Activated B cell treated with CpG ODN at 0.5 μM for 24 hours (primary cell): ENCODE measurements at regions not wholly inside any gene's neighbourhood (a gene's known extent, or its start where the extent isn't known, plus 50 kb on each side); places are given as distances from the start of the nearest gene placed in this dataset.
"Not testable (repeated sequence)": the region's sequence is repeated elsewhere in the genome, so short reads cannot be mapped to it uniquely, and the experiment has no call there.

Source experiments
- ATAC-seq: fragments of 200-7000 bp; cut with Tn5 transposase; one replicate; pipeline ENCODE4 v1.10.0; 2021; ENCODE audit warnings: low read depth, mild to moderate bottlenecking, moderate library complexity
- CTCF ChIA-PET: fragments of 350-600 bp; sonication (Branson Sonifier 250); formaldehyde crosslinking; loops from one replicate; lab custom pipeline; 2021; ENCODE audit warnings: antibody characterized with exemption; lab: Charles Lee
- POLR2A ChIA-PET: fragments of 350-600 bp; sonication (Branson Sonifier 250); formaldehyde crosslinking; loops from one replicate; lab custom pipeline; 2021; ENCODE audit warnings: antibody characterized with exemption; lab: Charles Lee
- DNase-seq: peaks from one replicate; pipeline ENCODE4 v3.0.0; 2022
- H3K27ac Mint-ChIP-seq: one replicate; pipeline ENCODE4 v1.8.0; 2020; ENCODE audit warnings: mixed read lengths
- H3K27me3 Mint-ChIP-seq: one replicate; pipeline ENCODE4 v1.8.0; 2021; ENCODE audit warnings: mixed read lengths
- H3K36me3 Mint-ChIP-seq: one replicate; pipeline ENCODE4 v1.8.0; 2021; ENCODE audit warnings: low read depth, mixed read lengths
- H3K4me1 Mint-ChIP-seq: one replicate; pipeline ENCODE4 v1.8.0; 2021; ENCODE audit warnings: mixed read lengths
- H3K4me3 Mint-ChIP-seq: one replicate; pipeline ENCODE4 v1.8.0; 2020; ENCODE audit warnings: mild to moderate bottlenecking, mixed read lengths
- H3K9me3 Mint-ChIP-seq: one replicate; pipeline ENCODE4 v1.8.0; 2020; ENCODE audit warnings: mixed read lengths
- intact Hi-C: fragments of 100-400 bp; cut with micrococcal nuclease; formaldehyde crosslinking; loops from one replicate; pipeline ENCODE4 v1.15.1; 2024

DNA sequence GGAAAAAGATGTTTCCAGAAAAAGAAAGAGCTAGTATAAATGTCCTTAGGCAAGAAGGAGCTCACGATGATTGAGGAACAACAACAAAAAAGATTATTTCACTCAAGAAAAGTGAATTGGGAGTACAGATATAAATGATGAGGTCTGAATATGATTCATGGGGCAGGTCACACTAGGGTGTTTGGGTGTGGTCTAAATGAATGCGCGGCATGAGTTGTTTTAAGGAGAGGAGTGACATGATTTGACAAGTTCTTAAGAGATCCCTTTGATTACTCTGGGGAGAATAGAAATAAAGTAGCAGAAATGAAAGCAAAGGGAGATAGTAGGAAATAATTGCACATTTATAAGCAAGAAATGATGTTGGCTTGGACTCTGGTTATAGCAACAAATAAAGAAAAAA, 59.3 kb downstream of the NUTM2D start:
- H3K9me3 Mint-ChIP-seq, POLR2A ChIA-PET, H3K4me1 Mint-ChIP-seq, intact Hi-C loops, DNase-seq, H3K36me3 Mint-ChIP-seq, H3K4me3 Mint-ChIP-seq, CTCF ChIA-PET, H3K27me3 Mint-ChIP-seq, ATAC-seq, H3K27ac Mint-ChIP-seq: not testable (repeated sequence)

DNA sequence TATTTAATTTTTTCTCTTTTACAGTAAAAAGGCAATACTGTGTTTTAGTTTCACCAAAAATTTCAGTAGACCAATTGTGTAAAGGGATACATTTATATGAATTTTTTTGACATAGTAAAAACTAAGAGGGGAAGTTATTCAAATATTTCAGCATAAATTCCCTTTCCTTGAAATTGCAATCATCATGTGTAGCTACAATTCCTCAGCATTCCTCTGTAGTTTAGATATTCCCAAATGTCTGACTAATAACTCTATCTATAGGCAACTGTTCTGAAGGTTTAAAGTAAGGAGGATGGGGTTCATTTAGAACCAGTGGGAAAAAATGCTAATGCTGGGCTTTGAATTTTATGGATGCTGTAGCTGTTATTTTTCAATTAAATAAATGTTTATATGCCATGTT, 65.1 kb downstream of the NUTM2D start:
- H3K9me3 Mint-ChIP-seq, CTCF ChIA-PET, H3K4me1 Mint-ChIP-seq, intact Hi-C loops, DNase-seq, H3K27me3 Mint-ChIP-seq, POLR2A ChIA-PET, ATAC-seq, H3K4me3 Mint-ChIP-seq, H3K36me3 Mint-ChIP-seq, H3K27ac Mint-ChIP-seq: not testable (repeated sequence)

DNA sequence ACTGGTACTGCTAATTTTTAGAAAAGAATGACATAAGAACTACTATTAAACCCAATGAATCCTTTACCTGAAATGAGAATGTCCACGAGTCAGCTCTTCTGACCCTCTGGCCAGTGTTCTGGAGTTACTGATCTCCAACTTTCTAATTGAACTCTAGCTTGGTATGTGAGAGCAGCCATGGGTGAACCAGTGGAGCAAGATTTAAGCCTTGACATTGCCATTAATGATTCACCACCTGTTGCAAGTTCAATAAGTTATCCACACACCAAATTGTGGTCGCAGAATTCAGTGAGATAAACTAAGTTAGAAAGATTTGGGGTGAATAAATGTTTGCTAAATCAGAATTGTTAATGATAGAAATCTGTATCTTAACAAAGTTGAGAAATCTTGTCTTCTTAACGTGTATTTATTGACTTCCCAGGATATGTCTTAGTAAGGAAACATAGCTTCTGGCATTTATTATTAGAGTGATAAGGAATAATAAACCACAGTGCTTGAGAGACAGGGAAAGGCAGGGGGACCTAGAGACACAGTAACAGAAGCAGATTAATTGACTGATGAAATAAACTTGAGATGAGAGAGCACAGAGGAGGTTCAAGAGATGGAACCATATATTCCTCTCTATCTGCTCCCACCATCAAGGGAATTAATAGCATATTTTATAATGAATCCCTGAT, 67.3 kb downstream of the NUTM2D start:
- not testable (repeated sequence) for H3K4me1 Mint-ChIP-seq, ATAC-seq

DNA sequence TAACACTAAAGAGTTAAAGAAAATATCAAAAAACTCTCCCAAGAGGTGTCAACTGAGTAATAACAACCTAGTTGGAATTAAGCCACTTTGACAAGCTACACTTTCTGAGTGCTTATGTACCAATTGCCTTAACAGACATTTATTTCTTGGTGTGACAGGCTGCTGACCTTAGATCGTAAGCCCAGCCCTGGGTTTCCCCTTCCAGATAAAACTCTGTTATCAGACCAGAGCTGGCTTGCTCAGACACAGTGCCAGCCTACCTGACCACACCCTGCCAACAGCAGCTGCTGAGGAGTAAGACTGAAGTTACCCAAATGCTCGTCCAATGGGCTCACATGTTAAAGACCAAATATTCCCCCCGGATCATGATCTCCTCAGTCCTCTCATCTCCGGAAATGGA, 70.9 kb upstream of the MINPP1 start:
- CTCF ChIA-PET, H3K27me3 Mint-ChIP-seq, DNase-seq, H3K9me3 Mint-ChIP-seq, POLR2A ChIA-PET, H3K4me1 Mint-ChIP-seq, H3K36me3 Mint-ChIP-seq, intact Hi-C loops, H3K4me3 Mint-ChIP-seq, H3K27ac Mint-ChIP-seq, ATAC-seq: not testable (repeated sequence)

More for the DNA sequence above, 67.3 kb downstream of the NUTM2D start:
- DNase-seq, POLR2A ChIA-PET, H3K36me3 Mint-ChIP-seq, H3K4me3 Mint-ChIP-seq, intact Hi-C loops, H3K9me3 Mint-ChIP-seq, CTCF ChIA-PET, H3K27ac Mint-ChIP-seq, H3K27me3 Mint-ChIP-seq: not testable (repeated sequence)

DNA sequence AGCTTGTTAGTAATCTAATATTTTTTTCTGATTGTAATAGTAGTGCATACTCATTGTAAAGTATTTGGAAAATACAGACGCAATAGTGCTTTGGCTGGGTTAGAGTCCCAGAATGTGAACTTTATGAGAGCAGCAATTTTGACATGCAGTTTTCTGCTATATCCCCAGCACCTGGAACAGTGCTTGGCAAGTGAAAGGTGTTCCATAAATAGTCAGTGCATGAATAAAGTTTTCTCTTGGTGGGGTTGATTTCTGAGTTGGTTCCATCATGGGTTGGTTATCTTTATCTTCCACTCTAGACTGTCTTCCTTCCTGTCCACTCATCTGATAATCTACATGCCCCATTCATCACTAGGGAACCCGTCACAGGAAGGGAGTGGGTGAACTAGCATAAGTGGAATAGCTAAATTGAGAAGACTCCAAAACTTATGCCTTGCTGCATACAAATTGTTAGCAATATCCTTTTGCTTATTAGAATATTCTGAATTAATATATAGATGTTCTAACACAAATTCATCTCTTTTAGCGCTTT, 69.3 kb upstream of the MINPP1 start:
- H3K4me3 Mint-ChIP-seq, CTCF ChIA-PET, DNase-seq, H3K27me3 Mint-ChIP-seq, H3K9me3 Mint-ChIP-seq, intact Hi-C loops, H3K4me1 Mint-ChIP-seq, ATAC-seq, H3K36me3 Mint-ChIP-seq, POLR2A ChIA-PET, H3K27ac Mint-ChIP-seq: not testable (repeated sequence)

DNA sequence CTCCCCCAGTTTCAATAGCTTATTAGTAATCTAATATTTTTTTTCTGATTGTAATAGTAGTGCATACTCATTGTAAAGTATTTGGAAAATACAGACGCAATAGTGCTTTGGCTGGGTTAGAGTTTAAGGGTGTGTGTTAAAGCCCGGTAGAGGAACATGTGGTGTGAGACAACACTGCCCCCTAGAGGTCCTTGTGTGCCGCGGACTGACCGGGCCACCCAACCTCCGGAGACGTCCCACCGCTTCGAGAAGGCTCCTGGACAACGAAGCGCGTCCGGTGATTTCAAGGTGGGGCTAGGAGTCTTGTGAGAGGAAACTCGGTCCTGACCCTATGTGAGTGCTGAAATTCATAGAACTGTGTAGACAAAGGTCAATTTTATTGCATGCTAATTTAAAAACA, 68.6 kb upstream of the MINPP1 start:
- H3K9me3 Mint-ChIP-seq, H3K4me1 Mint-ChIP-seq, intact Hi-C loops, CTCF ChIA-PET, H3K27ac Mint-ChIP-seq, DNase-seq, H3K36me3 Mint-ChIP-seq, H3K4me3 Mint-ChIP-seq, H3K27me3 Mint-ChIP-seq, POLR2A ChIA-PET: not testable (repeated sequence)
- peak; percentile 97 for ATAC-seq

DNA sequence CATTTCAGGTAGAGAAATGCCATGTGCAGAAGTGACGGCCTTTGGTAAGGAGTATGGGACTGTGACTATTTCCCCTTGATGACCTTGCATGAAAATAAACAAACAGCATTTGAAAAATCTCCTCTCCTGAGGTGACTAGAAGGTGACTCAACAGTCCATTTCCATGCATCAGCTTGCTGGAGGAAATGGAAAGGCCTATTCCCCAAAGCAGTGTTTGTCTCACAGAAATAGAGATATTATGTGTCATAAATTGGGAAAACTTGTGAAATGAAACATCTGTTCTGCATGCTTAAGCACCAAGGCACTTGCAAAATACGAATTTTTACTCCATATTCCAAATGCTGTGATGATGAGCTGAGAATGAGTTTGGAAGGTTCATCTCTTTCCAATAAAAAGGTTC, 67.2 kb upstream of the MINPP1 start:
- H3K27ac Mint-ChIP-seq, ATAC-seq, DNase-seq, H3K27me3 Mint-ChIP-seq, H3K4me3 Mint-ChIP-seq, POLR2A ChIA-PET, CTCF ChIA-PET, H3K9me3 Mint-ChIP-seq, intact Hi-C loops, H3K4me1 Mint-ChIP-seq, H3K36me3 Mint-ChIP-seq: not testable (repeated sequence)
